ENCODE measurements at regions not wholly inside any gene's neighbourhood (a gene's known extent, or its start where the extent isn't known, plus 50 kb on each side); places are given as distances from the start of the nearest gene placed in this dataset.

DNA sequence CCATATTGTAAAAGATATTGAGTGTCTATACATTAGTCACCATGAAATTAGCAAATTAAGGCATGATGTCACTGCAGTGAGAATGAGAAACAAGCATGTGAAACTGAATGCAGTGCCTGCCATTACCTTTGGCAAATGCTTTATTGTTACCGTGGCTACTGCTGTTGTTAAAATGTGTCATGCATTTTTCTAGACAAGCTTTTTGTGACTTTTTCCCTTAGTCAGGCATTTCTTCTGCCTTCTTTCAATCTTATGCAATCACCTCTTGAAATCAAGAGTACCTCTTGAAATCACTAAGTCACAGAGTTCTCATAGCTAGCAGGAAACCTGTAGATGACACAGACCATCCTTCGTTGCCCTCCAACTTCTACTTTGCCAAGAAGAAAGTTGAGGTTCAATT, 461.7 kb upstream of the TENM4 start:
- no peak overlapping the region for H4K8ac ChIP-seq (ENCODE audit: low read depth in 2 of 2, low read length in 2 of 2)
- H4K91ac ChIP-seq (ENCODE audit: insufficient read depth, low read depth, low read length), result no peak overlapping the region
- no peak overlapping the region for H2AK9ac ChIP-seq (replicated peaks; ENCODE audit: low read depth, low read length, poor library complexity)
- ATAC-seq (ENCODE audit: low read depth) (peak; percentile 15; the same call in 1 of the 2 replicates), DNase-seq (peak; percentile 73)
- H4K5ac ChIP-seq (ENCODE audit: low read depth, low read length), result no peak overlapping the region
- no peak overlapping the region for H3K9ac ChIP-seq (ENCODE audit: low read depth, low read length)
- peak overlapping the region; percentile 58; the same call in 1 of the 2 replicates for H3K18ac ChIP-seq (ENCODE audit: low read depth, low read length)
- BruUV-seq (replicated peaks), result no TSS peak
- H3K36me3 ChIP-seq (ENCODE audit: control insufficient read depth, insufficient read depth, low read length), result no peaks in the 10 kb centered on the region
- no peak overlapping the region for H3K23ac ChIP-seq (ENCODE audit: low read depth, low read length)
- no peak overlapping the region for H2BK20ac ChIP-seq (ENCODE audit: low read depth, low read length)
- H3K4me3 ChIP-seq (ENCODE audit: insufficient read depth, low read depth, low read length), result no peak overlapping the region
- no peak overlapping the region for H2AK5ac ChIP-seq (ENCODE audit: low read depth, low read length)
- H2BK5ac ChIP-seq (ENCODE audit: low read depth, low read length, poor library complexity, severe bottlenecking), result no peak overlapping the region
- H3K56ac ChIP-seq (ENCODE audit: extremely low read depth, insufficient read depth, low read length), result no peak overlapping the region
- no peak overlapping the region; the same call in 1 of the 2 replicates for H3K4me2 ChIP-seq (ENCODE audit: low read depth, low read length)
- no peaks in the 10 kb centered on the region for H3K9me1 ChIP-seq (ENCODE audit: insufficient read depth, low read length)
- POLR2A ChIA-PET (ENCODE audit: unreplicated experiment), result no interaction called here
- WGBS, 2 experiments (ENCODE audit: extremely low coverage in 2 of 2, insufficient read length in 1 of 2), result no CpG with 5 or more reads among the region's 2 CpGs
- no peaks in the 10 kb centered on the region for H4K20me1 ChIP-seq (ENCODE audit: insufficient read depth, low read length)
- no peak overlapping the region for H3K14ac ChIP-seq (replicated peaks; ENCODE audit: low read depth, low read length)
- H3K4ac ChIP-seq (ENCODE audit: low read depth, low read length), result no peak overlapping the region
- intact Hi-C loops (cut with micrococcal nuclease) (no loop called here), in situ Hi-C loops (cut with MboI; ENCODE audit: low sequenced_read_pairs) (no loop called here), dilution Hi-C loops (cut with HindIII; ENCODE audit: low sequenced_read_pairs, unreplicated experiment) (no loop called here)
- H3K79me1 ChIP-seq (ENCODE audit: low read depth in 1 of 2, low read length in 2 of 2), result no peaks in the 10 kb centered on the region
- CTCF ChIA-PET, result no interaction called here
- no peak overlapping the region for H2AFZ ChIP-seq (replicated peaks; ENCODE audit: low read length, poor library complexity)
- no peak overlapping the region for H3K27ac ChIP-seq (ENCODE audit: insufficient read depth, low read length)
- H3K4me1 ChIP-seq (ENCODE audit: control insufficient read depth, insufficient read depth, low read length), result peaks cover 6% of the 10 kb centered on the region
- no peak for TF ChIP-seq CHD1 (IDR thresholded peaks at IDR 0.05; ENCODE audit: low read depth, low read length)
- TF ChIP-seq MAFK (IDR thresholded peaks at IDR 0.05; ENCODE audit: low read depth, low read length), result peak; percentile 87
- TF ChIP-seq CEBPB (IDR thresholded peaks at IDR 0.05; ENCODE audit: low read depth, low read length), result peak; percentile 78
- no peaks in the 10 kb centered on the region for H3K9me3 ChIP-seq (ENCODE audit: control insufficient read depth, insufficient read depth, low read length)
- H3K27me3 ChIP-seq (ENCODE audit: control insufficient read depth, insufficient read depth, low read length), result no peaks in the 10 kb centered on the region
- H2BK15ac ChIP-seq (ENCODE audit: low read depth, low read length), result no peak overlapping the region
- no peak overlapping the region for H2BK120ac ChIP-seq (ENCODE audit: low read depth, low read length)
